AG04450 (cell line): ENCODE measurements at regions not wholly inside any gene's neighbourhood (a gene's known extent, or its start where the extent isn't known, plus 50 kb on each side); places are given as distances from the start of the nearest gene placed in this dataset.

Source experiments
- CTCF ChIA-PET: fragments of 300-600, 350-600 bp; formaldehyde crosslinking; extraction: SDS; loops from one replicate; lab custom pipeline; 2022; ENCODE audit warnings: antibody characterized with exemption, inconsistent platforms; lab: Charles Lee
- POLR2A ChIA-PET: fragments of 350-600 bp; formaldehyde crosslinking; extraction: SDS; loops from one replicate; lab custom pipeline; 2021; ENCODE audit warnings: antibody characterized with exemption, inconsistent platforms; lab: Yijun Ruan, JAX
- DNase-seq: peaks from one replicate; pipeline ENCODE4 v3.0.0-alpha.2; 2011; ENCODE audit warnings: low read depth, low spot score
- H3K27ac ChIP-seq: one replicate; pipeline ENCODE4 v1.5.1; 2012; ENCODE audit warnings: low read depth, low read length, control low read depth
- H3K27me3 ChIP-seq: one replicate; pipeline ENCODE4 v1.6.0; 2012; ENCODE audit warnings: low read length; ENCODE audit not compliant: control insufficient read depth, insufficient read depth
- H3K4me3 ChIP-seq: 2 replicates; pipeline ENCODE4 v1.5.1; 2011; ENCODE audit warnings: mild to moderate bottlenecking, low read depth, low read length, control low read depth
- H3K9me3 ChIP-seq: 2 replicates; pipeline ENCODE4 v1.5.1; 2012; ENCODE audit warnings: low read length; ENCODE audit not compliant: control insufficient read depth, insufficient read depth
- CTCF ChIP-seq: IDR thresholded peaks from 2 replicates; pipeline ENCODE4 v1.5.1; 2011; ENCODE audit warnings: low read depth, low read length, control low read depth, inconsistent platforms

GRCh38 chr4:27251771-27252170, 391.1 kb downstream of the STIM2 start:
- no peak for DNase-seq
- Histone ChIP-seq H3K4me3 (no peak overlapping the region), H3K9me3 (no peaks in the 10 kb centered on the region), H3K27ac (no peak overlapping the region), H3K27me3 (no peaks in the 10 kb centered on the region)
- POLR2A ChIA-PET: no interaction called here
- CTCF ChIA-PET: no interaction called here
- no peak for TF ChIP-seq CTCF

GRCh38 chr4:27267339-27267969, 406.8 kb downstream of the STIM2 start:
- no peak for TF ChIP-seq CTCF
- no peaks in the 10 kb centered on the region; the same call in 1 of the 2 replicates for H3K9me3 ChIP-seq
- POLR2A ChIA-PET: no interaction called here
- no peak for DNase-seq
- no peak overlapping the region for H3K4me3 ChIP-seq
- no peaks in the 10 kb centered on the region for H3K27me3 ChIP-seq
- CTCF ChIA-PET: no interaction called here
- H3K27ac ChIP-seq: no peak overlapping the region

- Histone ChIP-seq H3K9me3 (no peaks in the 10 kb centered on the region; the same call in 1 of the 2 replicates), H3K4me3 (no peak overlapping the region), H3K27ac (no peak overlapping the region), H3K27me3 (no peaks in the 10 kb centered on the region)
- DNase-seq: no peak
- ChIA-PET CTCF (no interaction called here), POLR2A (no interaction called here)
- no peak for TF ChIP-seq CTCF
Measured at GRCh38 chr4:27267970-27268355, 407.3 kb downstream of the STIM2 start.

- no peak for DNase-seq
- no peaks in the 10 kb centered on the region; the same call in 1 of the 2 replicates for H3K9me3 ChIP-seq
- no peaks in the 10 kb centered on the region for H3K27me3 ChIP-seq
- H3K27ac ChIP-seq: no peak overlapping the region
- CTCF ChIA-PET: no interaction called here
- H3K4me3 ChIP-seq: no peak overlapping the region
- POLR2A ChIA-PET: no interaction called here
- TF ChIP-seq CTCF: no peak
Measured at GRCh38 chr4:27270435-27270834, 409.8 kb downstream of the STIM2 start.

- ChIA-PET POLR2A (no interaction called here), CTCF (no interaction called here)
- Histone ChIP-seq H3K27me3 (no peaks in the 10 kb centered on the region), H3K9me3 (no peaks in the 10 kb centered on the region; the same call in 1 of the 2 replicates), H3K4me3 (no peak overlapping the region), H3K27ac (no peak overlapping the region)
- DNase-seq: no peak
- no peak for TF ChIP-seq CTCF
Measured at GRCh38 chr4:27271555-27271954, 410.9 kb downstream of the STIM2 start.
